Spleen (tissue), 11 donors: ENCODE measurements at regions not wholly inside any gene's neighbourhood (a gene's known extent, or its start where the extent isn't known, plus 50 kb on each side); places are given as distances from the start of the nearest gene placed in this dataset.

Experiments
- DNase-seq: peaks from one replicate; pipeline ENCODE4 v3.0.0-alpha.2; 2020
- H3K27ac ChIP-seq, 8 donors: fragments of 200-600 bp; sonication (generic) in 7 of 8; 1 replicate in 4 of 8; 2 replicates in 4 of 8; pipeline versions ENCODE4 v1.5.0 to v1.8.0; 2016 to 2021; ENCODE audit warnings: inconsistent platforms in 4 of 8, mild to moderate bottlenecking in 4 of 8, moderate library complexity in 1 of 8
- H3K27me3 ChIP-seq, 7 donors: fragments of 200-600 bp; sonication (generic) in 6 of 7; replicated peaks in 1 of 7; 1 replicate in 4 of 7; 2 replicates in 3 of 7; pipeline versions ENCODE4 v1.5.0 to v1.8.0; 2016 to 2021; ENCODE audit warnings: inconsistent platforms in 3 of 7, mild to moderate bottlenecking in 1 of 7
- H3K36me3 ChIP-seq, 6 donors: fragments of 200-600 bp; sonication (generic) in 5 of 6; 1 replicate in 4 of 6; 2 replicates in 2 of 6; pipeline versions ENCODE4 v1.5.0 to v1.8.0; 2016 to 2021; ENCODE audit warnings: inconsistent platforms in 2 of 6
- H3K4me1 ChIP-seq, 6 donors: fragments of 200-600 bp; sonication (generic) in 5 of 6; 1 replicate in 3 of 6; 2 replicates in 3 of 6; pipeline versions ENCODE4 v1.5.0 to v1.8.0; 2016 to 2021; ENCODE audit warnings: inconsistent platforms in 3 of 6
- H3K4me3 ChIP-seq, 8 donors: fragments of 200-600 bp; sonication (generic) in 7 of 8; 1 replicate in 4 of 8; 2 replicates in 4 of 8; pipeline versions ENCODE4 v1.5.0 to v1.8.0; 2016 to 2021; ENCODE audit warnings: inconsistent platforms in 4 of 8, mild to moderate bottlenecking in 4 of 8, moderate library complexity in 2 of 8
- H3K9me3 ChIP-seq, 8 donors: fragments of 200-600 bp; sonication (generic) in 7 of 8; 1 replicate in 4 of 8; 2 replicates in 4 of 8; pipeline versions ENCODE4 v1.5.0 to v1.8.0; 2016 to 2021; ENCODE audit warnings: inconsistent platforms in 4 of 8
- CTCF ChIP-seq, 11 experiments: fragments of 200-600 bp in 7 of 11; fragments of 450-650 bp in 4 of 11; sonication (generic) in 4 of 11; IDR thresholded peaks in 8 of 11; conservative IDR thresholded peaks in 3 of 11; 1 replicate in 7 of 11; 2 replicates in 4 of 11; pipeline versions ENCODE4 v1.4.0 to v1.8.0; 2016 to 2021; ENCODE audit warnings: antibody characterized with exemption in 11 of 11, inconsistent platforms in 4 of 11, mild to moderate bottlenecking in 1 of 11
- POLR2A ChIP-seq, 3 donors: fragments of 450-650 bp; IDR thresholded peaks; one replicate each; pipeline ENCODE4 v1.5.1; 2017; ENCODE audit warnings: antibody characterized with exemption in 3 of 3, mild to moderate bottlenecking in 1 of 3
- POLR2AphosphoS5 ChIP-seq, 3 donors: sonication (generic); formaldehyde crosslinking; IDR thresholded peaks; one replicate each; pipeline ENCODE4 v1.5.1; 2017; ENCODE audit warnings: antibody characterized with exemption in 3 of 3
- WGBS, 5 donors: extraction: QIAGEN DNeasy Blood & Tissue Kit in 3 of 5; methylation state at CpG; one replicate each; pipeline versions ENCODE4 v1.1.5 to v1.1.7; 2013 to 2018; 5-methylcytosine and 5-hydroxymethylcytosine counted together
- intact Hi-C: fragments of 100-400 bp; cut with DNase I; formaldehyde crosslinking; loops from one replicate; pipeline ENCODE4 v1.15.0; 2023; ENCODE audit warnings: low total_unique reads
- donor health status: healthy with polysubstance abuse.
- donor health status: DM: no; HTN: no; CAD: no; lungs with moderate emphysema.
- donor health status: DM: no; HTN: no; CAD: no.
- donor health status: Bipolar disorder and iron deficiency.
- donor health status: healthy.
- donor health status: DM: no; HTN: no; CAD: no.
- donor health status: DM: yes; HTN: yes; CAD: no.

- 88 to 93% (median 89%) methylated on average over 6 of the region's 6 CpGs for WGBS, 5 donors
- no peaks in the 10 kb centered on the region for H3K27me3 ChIP-seq
- TF ChIP-seq CTCF (IDR thresholded peaks at IDR 0.05 in 8 of 11, conservative IDR thresholded peaks at IDR 0.05 in 3 of 11) (no peak), POLR2A (IDR thresholded peaks at IDR 0.05) (no peak), POLR2AphosphoS5 (IDR thresholded peaks at IDR 0.05) (no peak)
- H3K27ac ChIP-seq = no peak overlapping the region
- no peaks in the 10 kb centered on the region for H3K36me3 ChIP-seq
- no peak for DNase-seq
- intact Hi-C loops = no loop called here
- no peaks in the 10 kb centered on the region for H3K4me1 ChIP-seq
- H3K4me3 ChIP-seq = no peak overlapping the region
- no peaks in the 10 kb centered on the region for H3K9me3 ChIP-seq
Measured at GRCh38 chr9:73065439-73065838, 86.2 kb upstream of the ANXA1 start.

GRCh38 chr9:73064315-73064714, 87.3 kb upstream of the ANXA1 start:
- TF ChIP-seq CTCF (IDR thresholded peaks at IDR 0.05 in 8 of 11, conservative IDR thresholded peaks at IDR 0.05 in 3 of 11) (no peak), POLR2A (IDR thresholded peaks at IDR 0.05) (no peak), POLR2AphosphoS5 (IDR thresholded peaks at IDR 0.05) (no peak)
- no peaks in the 10 kb centered on the region for H3K4me1 ChIP-seq
- intact Hi-C loops = no loop called here
- WGBS, 5 donors = 70 to 87% (median 80%) methylated on average over 3 of the region's 3 CpGs
- H3K9me3 ChIP-seq = no peaks in the 10 kb centered on the region
- no peak for DNase-seq
- no peaks in the 10 kb centered on the region for H3K27me3 ChIP-seq
- H3K36me3 ChIP-seq = no peaks in the 10 kb centered on the region
- no peak overlapping the region for H3K27ac ChIP-seq
- no peak overlapping the region for H3K4me3 ChIP-seq

- H3K36me3 ChIP-seq = no peaks in the 10 kb centered on the region
- 78 to 93% (median 83%) methylated on average over 3 of the region's 3 CpGs for WGBS, 5 donors
- no peak for DNase-seq
- no peaks in the 10 kb centered on the region for H3K9me3 ChIP-seq
- no peak overlapping the region for H3K27ac ChIP-seq
- intact Hi-C loops = no loop called here
- H3K4me1 ChIP-seq = no peaks in the 10 kb centered on the region
- no peak overlapping the region for H3K4me3 ChIP-seq
- TF ChIP-seq POLR2AphosphoS5 (IDR thresholded peaks at IDR 0.05) (no peak), CTCF (IDR thresholded peaks at IDR 0.05 in 8 of 11, conservative IDR thresholded peaks at IDR 0.05 in 3 of 11) (no peak), POLR2A (IDR thresholded peaks at IDR 0.05) (no peak)
- no peaks in the 10 kb centered on the region for H3K27me3 ChIP-seq
Measured at GRCh38 chr9:73061146-73061545, 90.5 kb upstream of the ANXA1 start.

- Histone ChIP-seq H3K4me3 (no peak overlapping the region), H3K9me3 (no peaks in the 10 kb centered on the region), H3K27me3 (no peaks in the 10 kb centered on the region), H3K27ac (no peak overlapping the region), H3K36me3 (no peaks in the 10 kb centered on the region), H3K4me1 (no peaks in the 10 kb centered on the region)
- intact Hi-C loops = no loop called here
- TF ChIP-seq POLR2A (IDR thresholded peaks at IDR 0.05) = no peak
- no peak for TF ChIP-seq POLR2AphosphoS5 (IDR thresholded peaks at IDR 0.05)
- TF ChIP-seq CTCF (IDR thresholded peaks at IDR 0.05 in 8 of 11, conservative IDR thresholded peaks at IDR 0.05 in 3 of 11) = no peak
- 69 to 87% (median 83%) methylated on average over 2 of the region's 2 CpGs for WGBS, 5 donors
- no peak for DNase-seq
Measured at GRCh38 chr9:73059247-73059646, 92.4 kb upstream of the ANXA1 start.
